Inferior parietal cortex (tissue), 1 donor: ENCODE measurements at regions not wholly inside any gene's neighbourhood (a gene's known extent, or its start where the extent isn't known, plus 50 kb on each side); places are given as distances from the start of the nearest gene placed in this dataset.

ENCODE experiments used
- DNase-seq: peaks from one replicate; pipeline ENCODE4 v3.0.0-alpha.2; 2016; ENCODE audit errors: extremely low spot score

DNA sequence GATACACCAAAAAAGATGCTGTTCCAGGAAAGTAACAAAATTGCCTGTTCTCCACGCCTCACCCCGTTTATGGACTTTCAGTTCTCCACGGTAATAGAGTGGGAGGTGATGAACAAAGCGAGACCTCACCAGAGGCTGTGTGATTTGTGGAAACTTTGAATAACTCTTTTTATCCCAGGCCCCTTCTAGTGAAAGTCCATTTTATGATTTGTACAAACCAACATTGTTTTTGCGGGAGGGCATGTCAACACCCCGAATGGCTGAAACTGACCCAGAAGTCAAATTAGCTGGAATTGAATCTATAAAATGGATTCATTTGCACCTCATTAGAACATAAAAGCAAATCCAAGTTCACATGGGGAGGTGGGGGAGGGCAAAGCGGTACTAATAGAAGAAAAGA is 517.8 kb downstream of the CDH26 start:
- no peak for DNase-seq

DNA sequence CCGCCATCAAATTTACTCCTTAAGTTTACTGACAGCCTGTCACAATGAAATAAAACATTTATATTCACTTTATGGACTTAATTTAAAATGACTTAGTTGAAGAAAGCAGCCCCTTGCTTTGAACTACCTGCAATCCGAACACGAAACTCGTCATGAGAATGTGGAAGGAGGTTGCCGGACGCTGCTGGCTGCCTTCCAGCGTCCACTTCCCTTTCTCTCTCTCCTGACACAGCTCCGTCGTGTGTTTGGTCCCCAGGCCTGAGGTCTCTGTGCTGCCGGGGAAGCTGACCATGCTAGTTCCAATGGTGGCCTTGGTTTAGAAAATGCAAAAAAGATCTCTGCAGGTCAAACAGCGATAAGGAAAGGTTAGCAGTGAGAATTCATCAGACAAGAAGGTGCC is 519.7 kb downstream of the CDH26 start:
- DNase-seq: no peak

- DNase-seq: no peak
These were observed 520.3 kb downstream of the CDH26 start for GRCh38 chr20:60478533-60478932.

- no peak for DNase-seq
These were observed 522.9 kb downstream of the CDH26 start for GRCh38 chr20:60480950-60481742.

DNA sequence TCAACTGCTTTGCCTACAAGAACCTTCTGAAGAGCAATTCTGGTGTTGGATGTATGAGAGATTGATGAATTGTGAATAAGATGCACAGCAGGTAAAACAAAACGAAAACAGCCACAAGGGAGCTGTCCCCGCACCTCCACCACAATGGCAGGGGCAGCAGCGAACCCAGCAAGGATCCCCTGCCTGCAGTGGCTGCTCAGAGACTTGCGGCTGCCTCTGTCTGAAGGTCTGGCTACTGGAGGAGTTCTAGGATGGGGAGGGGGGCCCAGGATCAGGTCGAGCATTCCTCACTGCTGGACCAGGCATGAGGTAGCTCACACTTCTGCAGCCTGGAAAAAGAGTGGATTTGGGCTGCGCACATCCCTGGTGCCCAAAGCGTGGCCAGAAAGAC is 523.5 kb downstream of the CDH26 start:
- DNase-seq: no peak

DNA sequence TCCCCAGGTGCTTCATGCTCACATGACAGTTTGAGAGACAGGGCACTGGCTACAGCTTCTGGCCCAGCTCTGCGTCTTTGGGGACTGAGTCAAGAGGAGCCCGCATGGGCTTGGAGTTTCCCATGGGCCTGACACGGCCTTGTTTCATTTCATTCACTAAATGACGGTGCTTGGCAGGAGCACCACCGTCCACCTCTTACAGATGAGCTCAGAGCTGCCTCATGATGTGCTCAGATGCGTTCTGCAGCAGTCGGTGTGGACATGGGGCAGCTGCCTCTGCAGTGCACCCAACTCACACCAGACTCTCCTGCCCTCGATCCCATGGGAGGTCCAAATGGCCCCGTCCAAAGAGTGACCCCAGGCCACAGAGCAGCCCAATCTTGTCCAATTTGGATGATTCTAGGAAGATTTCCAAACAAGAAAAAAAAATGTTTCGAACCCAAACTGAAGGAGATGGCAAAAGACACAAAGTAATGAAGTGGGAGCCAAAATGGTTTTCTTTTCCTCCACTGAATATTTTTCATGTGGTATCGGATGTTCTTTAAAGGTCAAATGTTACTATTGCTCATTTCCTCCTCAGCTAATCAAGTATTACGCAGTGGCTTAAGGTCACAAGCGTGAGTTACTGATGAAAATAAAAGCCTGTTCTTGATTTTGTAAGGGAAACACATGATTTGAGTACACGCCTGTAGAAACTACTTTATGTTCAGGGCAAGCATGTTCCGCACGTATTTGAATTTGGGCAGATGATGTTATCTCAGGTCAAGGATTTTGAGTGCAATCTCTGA is 524.2 kb downstream of the CDH26 start:
- DNase-seq: no peak

DNA sequence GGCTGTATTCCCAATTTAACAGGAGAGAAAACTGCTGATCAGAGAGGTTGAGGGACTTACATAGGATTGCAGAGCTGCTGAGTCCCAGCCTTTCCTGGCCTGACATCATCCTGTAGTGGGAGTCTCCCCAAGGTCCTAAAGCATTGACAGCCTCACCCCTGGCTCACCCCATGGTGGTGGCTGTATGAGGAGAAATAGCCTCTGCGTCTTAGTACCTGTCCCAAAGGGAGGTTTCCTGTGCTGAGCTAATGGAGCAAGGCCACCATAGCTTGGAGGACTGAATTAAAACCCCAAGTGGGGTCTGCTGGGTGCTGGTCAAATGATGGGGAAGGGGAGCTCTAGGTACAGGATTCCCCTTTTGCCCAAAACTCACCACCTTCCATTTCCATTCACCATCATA is 525.1 kb downstream of the CDH26 start:
- no peak for DNase-seq

GRCh38 chr20:60484316-60484715 is 526.1 kb downstream of the CDH26 start:
- no peak for DNase-seq

GRCh38 chr20:60485012-60485760 is 527.0 kb downstream of the CDH26 start:
- DNase-seq: no peak

DNA sequence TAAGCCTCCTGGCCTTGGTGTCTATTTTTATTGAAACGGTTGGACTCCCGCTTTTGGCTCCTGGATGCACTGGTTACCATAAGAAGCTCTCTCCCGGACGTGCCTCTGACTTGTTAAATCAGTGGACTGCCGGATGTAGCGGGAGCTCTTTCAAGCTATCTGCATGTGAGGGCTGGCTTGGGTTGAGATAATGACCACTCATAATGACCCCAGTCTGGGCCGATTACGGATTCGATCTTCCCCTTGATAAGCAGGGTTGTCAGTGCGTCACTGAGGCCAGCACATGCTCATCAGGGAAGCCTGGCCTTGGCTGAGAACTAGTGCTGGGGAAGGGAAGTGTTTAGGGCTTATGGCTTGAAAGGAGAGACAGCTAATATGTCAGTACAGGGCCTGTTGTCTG is 528.1 kb downstream of the CDH26 start:
- no peak for DNase-seq

DNA sequence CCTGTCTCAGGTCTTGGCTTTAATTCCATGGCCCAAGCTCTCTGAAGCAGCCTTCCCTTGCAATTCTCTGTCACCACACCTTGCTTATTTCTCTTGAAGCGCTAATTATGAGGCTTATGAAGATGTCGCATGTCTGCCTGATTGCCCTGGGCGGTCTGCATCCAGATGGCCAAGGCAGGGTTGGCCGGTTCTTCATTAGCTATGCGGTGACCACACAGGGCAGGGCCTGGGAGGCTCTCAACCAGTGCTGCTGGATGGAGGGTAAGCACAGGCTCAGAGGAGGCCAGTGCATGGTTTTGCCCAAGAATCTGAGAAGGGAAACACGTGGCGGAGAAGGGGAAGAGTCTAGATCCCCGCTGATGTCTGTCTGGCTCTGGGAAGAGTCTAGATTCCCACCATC is 528.7 kb downstream of the CDH26 start:
- no peak for DNase-seq

GRCh38 chr20:60490217-60491050 is 532.2 kb downstream of the CDH26 start:
- DNase-seq: no peak

GRCh38 chr20:60491051-60491581 is 532.9 kb downstream of the CDH26 start:
- no peak for DNase-seq

DNA sequence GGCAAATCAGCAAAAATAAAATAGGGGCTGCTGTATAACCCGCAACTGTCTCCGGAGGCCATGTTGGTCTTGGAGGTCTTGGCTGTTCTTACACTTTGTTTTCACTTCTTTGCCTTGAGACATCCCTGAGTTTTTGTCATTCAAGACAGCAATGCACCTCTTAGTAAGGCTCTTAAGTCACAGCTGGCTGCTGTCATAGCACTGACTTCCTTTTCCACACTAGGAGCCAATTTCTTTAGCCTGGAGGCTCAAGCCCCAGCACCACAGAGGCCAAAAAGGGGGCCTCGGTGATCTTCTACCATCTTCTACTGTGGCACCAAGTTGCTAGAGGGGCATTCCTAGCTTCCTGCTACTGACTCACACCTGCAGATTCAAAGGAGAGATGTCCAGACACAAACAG is 536.3 kb downstream of the CDH26 start:
- DNase-seq: no peak

DNA sequence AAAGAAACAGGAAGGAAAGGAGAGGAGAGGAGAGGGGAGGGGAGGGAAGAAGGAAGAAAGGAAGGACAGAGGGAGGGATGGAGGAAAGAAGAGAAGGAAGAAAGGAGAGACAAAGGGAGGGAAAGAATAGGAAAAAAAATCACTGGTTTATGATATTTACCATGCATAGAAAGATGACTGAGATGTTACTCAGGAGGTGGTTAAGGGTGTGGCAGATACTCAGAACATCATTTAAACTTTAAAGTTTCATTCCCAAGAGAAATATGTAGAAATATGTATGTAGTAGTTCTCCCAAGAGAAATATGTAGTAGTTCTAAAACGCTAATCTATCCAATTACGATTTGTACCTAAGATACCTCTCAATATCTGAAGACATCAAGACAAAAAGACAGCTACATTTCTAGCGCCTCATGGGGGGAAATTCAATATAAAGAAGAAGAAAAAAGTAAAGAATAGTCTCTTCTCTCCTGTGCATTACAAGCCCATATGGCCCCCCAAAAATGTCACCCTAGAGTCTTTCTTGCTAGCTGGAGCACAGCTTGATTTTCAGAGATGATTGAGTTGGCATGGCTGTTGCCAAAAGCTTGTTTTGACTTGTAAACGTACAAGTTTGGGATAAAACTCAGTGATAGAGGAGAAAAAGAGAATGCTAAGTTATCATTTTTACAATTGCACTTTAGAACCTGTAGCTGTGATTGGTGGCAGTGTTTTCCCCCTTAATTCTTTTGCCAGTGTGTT is 539.2 kb downstream of the CDH26 start:
- DNase-seq: no peak

GRCh38 chr20:60500038-60500701 is 541.9 kb downstream of the CDH26 start:
- no peak for DNase-seq

GRCh38 chr20:60501048-60501447 is 542.8 kb downstream of the CDH26 start:
- DNase-seq: no peak

- no peak for DNase-seq
These were observed 544.7 kb downstream of the CDH26 start for GRCh38 chr20:60502881-60503280.

- DNase-seq: no peak
These were observed 547.2 kb downstream of the CDH26 start for GRCh38 chr20:60505423-60505822.

- no peak for DNase-seq
These were observed 547.8 kb downstream of the CDH26 start for GRCh38 chr20:60506061-60506460.
